ENCODE measurements at regions not wholly inside any gene's neighbourhood (a gene's known extent, or its start where the extent isn't known, plus 50 kb on each side); places are given as distances from the start of the nearest gene placed in this dataset.

- TF ChIP-seq CTCF (IDR thresholded peaks at IDR 0.05) (no peak), POLR2A (IDR thresholded peaks at IDR 0.05) (no peak)
Measured at GRCh38 chr9:107223381-107223780, 59.7 kb upstream of the RAD23B start.
